KBM-7 (cell line): ENCODE measurements at regions not wholly inside any gene's neighbourhood (a gene's known extent, or its start where the extent isn't known, plus 50 kb on each side); places are given as distances from the start of the nearest gene placed in this dataset.
A peak's percentile ranks its signal among the peaks of the same experiment; 100 is the strongest.

Experiments used
- DNase-seq: peaks from one replicate; pipeline ENCODE4 v3.0.0-alpha.2; 2015
- in situ Hi-C: fragments of 300-500 bp; cut with MboI; formaldehyde crosslinking; loops from 2 replicates; pipeline ENCODE4 v1.14.3; 2020; ENCODE audit warnings: low sequenced_read_pairs, low pct_unique_long_range_greater_than_20kb, mixed read lengths

DNA sequence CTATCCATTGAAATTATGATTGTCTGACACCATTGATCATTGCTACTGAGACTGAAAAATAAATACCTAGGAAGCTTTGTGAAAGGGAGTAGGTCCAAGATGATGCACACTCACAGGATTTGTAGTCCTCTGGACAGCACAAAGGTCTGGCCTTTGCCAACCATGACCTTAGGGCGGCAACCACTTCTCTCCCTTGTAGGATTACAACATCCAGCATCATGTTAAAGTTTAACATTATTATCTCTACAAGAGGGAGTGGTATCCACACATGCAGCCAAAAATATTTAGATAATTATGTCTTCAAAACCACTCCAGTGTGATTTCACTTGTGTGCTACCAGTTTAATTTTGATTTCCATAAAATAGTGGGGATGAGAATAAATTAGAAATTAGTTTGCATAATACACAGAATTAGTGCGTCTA, 51.1 kb upstream of the NHSL1 start:
- DNase-seq = no peak
- in situ Hi-C loops = no loop called here

DNA sequence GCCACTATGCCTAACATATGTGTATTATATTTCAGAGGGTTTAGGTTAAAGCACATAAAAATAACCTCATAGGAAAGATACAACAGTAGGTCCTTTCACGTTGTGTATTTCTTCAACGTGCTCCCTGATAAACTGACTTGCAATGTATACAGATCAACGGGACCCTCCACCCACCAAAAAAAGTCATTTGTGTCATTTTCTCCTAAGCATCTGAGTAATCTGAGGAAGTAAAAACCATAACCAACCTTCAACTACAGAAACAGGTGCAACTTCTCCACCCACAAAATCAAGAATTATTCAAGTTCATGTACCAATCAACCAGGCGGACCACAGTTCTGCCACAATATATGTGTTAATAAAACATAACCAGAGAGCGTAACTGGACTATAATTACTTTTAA, 54.9 kb upstream of the NHSL1 start:
- in situ Hi-C loops = no loop called here
- DNase-seq = no peak

DNA sequence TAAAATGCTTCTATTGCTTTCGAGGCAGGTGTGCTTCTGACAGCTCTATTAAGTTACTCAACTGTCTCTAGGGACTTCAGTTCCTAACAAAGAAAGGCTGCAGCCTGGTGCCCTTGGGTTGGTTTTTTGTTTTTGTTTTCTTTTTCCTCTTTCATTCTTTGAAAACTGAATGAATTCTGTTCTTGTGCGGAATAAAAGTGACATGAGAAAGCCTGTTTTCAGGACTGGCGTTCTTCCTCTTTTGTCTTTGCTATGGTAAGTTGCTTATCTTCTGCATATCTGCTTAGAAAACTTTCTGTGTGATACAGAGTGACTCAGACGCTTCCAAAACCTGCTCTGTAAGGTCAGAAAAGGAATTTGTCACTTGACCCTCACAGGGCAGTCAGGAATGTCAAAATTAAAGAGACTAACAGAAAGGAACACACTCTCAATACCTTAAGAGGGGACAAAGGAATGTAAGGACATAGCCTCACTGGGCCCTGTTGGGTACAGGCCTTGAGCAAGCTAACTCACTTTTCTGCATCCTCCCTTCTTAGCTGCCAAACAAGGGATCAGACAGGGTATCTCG, 56.2 kb upstream of the NHSL1 start:
- peak; percentile 73 for DNase-seq
- in situ Hi-C loops = no loop called here

DNA sequence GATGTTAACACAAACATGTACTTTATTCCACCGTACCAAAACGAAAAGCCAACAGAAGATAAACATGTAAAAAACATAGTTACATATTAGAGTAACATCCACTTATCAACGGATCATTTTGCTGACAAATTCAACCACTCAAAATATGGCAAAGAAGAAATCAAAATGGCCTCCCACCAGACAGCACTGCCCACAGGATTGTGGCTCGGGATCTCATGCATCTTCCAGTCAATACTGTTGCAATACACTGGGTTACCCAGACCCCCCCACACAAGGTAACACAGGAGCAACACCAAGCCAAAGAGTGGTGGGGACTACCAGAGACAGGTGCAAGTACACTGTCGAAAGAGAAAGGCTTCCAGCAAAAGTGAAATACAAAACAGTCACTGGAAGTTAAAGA, 57.9 kb upstream of the NHSL1 start:
- DNase-seq = no peak
- in situ Hi-C loops = no loop called here

GRCh38 chr6:138559143-138559542, 59.8 kb upstream of the NHSL1 start:
- no peak for DNase-seq
- in situ Hi-C loops = no loop called here

GRCh38 chr6:138560130-138560860, 61.0 kb upstream of the NHSL1 start:
- DNase-seq = no peak
- in situ Hi-C loops = no loop called here

DNA sequence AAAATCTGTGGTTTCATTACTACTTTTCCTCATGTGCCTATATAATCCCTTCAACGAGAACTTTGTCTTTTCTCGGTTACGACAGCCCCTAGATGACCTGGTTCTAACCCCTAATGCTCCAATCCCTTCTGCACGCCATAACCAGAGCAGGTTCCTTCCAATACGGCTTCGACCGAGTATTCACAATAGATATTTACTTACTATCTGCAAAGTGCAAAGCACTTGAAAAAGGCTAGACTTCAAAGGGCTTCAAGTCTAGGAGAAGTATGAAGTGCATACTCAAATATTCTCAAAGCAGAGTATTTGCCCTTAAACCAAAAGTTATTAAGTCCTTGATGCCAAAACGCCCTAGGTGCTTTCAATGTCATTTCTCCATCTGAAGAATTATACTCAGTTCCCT, 63.4 kb upstream of the NHSL1 start:
- DNase-seq = no peak
- in situ Hi-C loops = no loop called here

DNA sequence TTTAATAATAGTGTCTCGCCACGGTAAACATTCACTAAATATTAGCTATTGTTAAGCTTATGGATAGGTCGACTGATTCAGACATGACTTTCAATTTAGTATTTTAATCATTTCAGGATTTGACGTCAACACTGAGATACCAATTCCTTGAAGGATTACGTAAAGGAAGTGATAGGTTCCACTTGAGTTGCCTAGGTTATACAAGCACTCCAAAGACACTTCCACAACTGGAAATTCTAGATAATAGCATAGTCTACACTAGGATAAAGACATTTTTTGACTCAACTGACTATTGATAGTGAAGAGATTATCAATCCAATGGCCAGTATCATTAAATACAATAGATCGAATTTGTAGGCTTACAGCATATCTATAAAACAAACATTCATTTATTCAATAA, 63.9 kb upstream of the NHSL1 start:
- DNase-seq = no peak
- in situ Hi-C loops = no loop called here

GRCh38 chr6:138563650-138564049, 64.4 kb upstream of the NHSL1 start:
- in situ Hi-C loops = no loop called here
- no peak for DNase-seq

- in situ Hi-C loops = no loop called here
These were observed 65.0 kb upstream of the NHSL1 start for GRCh38 chr6:138564170-138564721.

GRCh38 chr6:138567052-138567451, 67.8 kb upstream of the NHSL1 start:
- in situ Hi-C loops = no loop called here
- no peak for DNase-seq

More at GRCh38 chr6:138564170-138564721, 65.0 kb upstream of the NHSL1 start:
- DNase-seq = no peak

DNA sequence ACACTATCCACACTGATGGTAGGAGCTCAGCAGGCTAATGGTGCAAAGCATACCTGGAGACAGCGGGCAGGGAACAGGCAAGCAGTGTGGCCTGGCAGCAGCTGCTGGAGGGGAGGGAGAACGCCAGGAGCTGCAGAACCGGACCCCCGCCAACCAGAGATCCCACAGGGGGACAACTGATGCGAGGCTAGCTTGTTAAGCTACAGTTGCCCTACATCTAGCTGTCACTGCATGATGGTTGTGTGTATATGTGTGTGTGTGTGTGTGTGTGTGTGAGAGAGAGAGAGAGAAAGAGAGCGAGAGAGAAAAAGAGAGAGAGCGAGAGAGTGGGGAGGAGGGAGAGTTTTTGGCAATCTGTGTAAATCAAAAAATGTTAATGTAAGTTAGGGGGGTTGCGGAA, 69.7 kb upstream of the NHSL1 start:
- DNase-seq = no peak
- in situ Hi-C loops = no loop called here

GRCh38 chr6:138569554-138569953, 70.3 kb upstream of the NHSL1 start:
- in situ Hi-C loops = no loop called here
- DNase-seq = no peak

GRCh38 chr6:138569970-138570724, 70.9 kb upstream of the NHSL1 start:
- no peak for DNase-seq
- in situ Hi-C loops = no loop called here

- in situ Hi-C loops = no loop called here
- DNase-seq = no peak
These were observed 71.4 kb upstream of the NHSL1 start for GRCh38 chr6:138570725-138571029.

DNA sequence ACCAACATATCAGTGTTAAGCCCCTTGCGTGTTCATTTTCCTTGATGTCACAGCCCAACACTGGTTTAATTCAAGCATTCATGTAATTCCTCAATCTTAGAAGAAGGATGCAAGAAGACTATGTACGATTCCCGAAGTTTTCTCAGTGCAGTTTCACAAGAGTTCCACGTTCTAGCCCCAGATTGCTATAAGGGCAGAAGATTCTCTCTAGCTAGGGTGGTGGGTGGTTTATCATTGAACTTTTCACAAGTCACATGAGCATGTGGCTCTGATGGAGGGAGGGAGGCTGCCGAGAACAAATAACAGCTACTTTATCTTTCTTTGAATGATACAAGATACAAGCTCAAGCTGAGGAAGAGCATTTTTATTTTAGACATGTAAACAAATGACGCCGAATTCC, 71.9 kb upstream of the NHSL1 start:
- DNase-seq = no peak
- in situ Hi-C loops = no loop called here

DNA sequence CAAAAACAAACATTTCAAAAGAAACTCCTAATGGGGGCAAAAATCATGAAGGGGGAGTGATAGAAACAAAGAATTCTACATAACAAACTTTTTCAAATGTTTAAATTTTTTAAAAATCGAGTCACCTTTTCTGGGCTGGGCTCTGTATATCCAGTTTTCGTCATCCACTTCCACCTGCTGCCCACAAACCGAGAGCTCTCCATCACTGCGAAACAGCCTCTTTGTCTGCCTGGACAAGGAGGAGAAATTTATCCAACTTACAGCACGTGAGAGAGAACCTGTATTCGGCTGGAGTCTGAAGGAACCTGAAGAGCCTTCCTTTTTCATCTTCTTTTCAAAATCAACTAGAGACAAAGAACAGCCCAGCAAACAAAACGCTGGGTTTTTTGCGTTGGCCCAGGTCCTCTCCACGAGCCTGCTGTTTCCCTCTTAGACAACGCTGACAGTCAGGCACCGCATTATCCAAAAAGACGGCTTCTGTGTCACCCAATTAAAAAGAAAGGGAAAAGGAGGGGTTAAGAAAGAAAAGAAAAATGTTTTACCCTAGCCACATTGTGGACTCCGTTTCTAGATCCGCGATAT, 72.4 kb upstream of the NHSL1 start:
- DNase-seq = no peak
- in situ Hi-C loops = no loop called here

DNA sequence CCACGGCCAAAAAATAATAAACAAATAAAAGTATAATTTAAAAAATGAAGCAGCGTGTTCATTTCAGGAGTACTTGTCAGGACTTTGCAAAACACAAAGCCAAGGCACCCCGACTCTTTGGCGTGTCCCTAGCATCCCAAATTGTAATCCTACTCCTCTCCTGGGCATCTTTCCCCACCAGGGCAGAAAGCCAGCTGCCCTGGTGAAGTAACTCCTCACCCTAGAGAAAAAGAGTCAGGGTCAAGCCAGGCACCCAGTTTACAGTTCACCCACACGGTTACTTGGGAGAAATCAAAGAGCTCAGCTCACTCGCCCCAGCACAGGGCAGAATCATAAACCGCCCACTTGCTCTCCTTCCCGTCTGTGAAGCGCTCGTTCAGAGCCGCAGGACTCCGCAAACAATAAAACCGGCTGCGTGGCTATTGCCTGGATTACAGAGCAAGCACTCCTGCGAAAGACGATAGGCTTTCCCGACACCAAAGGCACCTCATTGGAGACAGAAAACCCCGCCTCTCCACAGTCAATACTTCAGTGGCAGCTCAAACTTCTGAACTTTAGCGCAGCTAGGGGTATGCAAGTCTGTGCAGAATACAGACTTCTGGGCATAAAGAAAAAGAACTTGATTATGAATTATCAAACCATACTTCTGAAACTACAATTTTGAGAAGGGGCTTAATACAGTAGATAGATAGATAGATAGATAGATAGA, 73.0 kb upstream of the NHSL1 start:
- in situ Hi-C loops = no loop called here
- DNase-seq = no peak

- in situ Hi-C loops = no loop called here
These were observed 73.6 kb upstream of the NHSL1 start for GRCh38 chr6:138572885-138573284.

More at GRCh38 chr6:138572885-138573284, 73.6 kb upstream of the NHSL1 start:
- DNase-seq = no peak
